ENCODE measurements at regions not wholly inside any gene's neighbourhood (a gene's known extent, or its start where the extent isn't known, plus 50 kb on each side); places are given as distances from the start of the nearest gene placed in this dataset.

DNA sequence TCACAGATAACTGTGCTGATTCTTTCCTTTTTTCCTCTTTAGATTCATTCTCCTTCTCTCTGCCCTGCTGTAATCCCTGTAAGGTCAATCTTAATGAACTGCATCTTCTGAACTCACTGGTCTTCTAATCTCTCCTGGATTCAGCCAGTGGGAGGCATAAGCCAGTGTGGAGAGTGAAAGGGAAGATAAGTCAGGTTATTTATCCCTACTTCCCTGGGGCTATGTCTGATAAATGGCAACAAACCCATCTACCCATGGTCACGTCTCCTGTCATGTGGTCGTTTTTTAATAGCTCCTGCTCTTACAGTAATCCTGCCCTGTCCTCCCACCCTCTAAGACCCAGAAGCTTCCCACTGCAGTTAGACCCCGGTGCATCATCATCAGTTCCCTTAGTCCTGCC lies 199.6 kb upstream of the NAALADL2 start:
- Histone ChIP-seq H3K27ac (ENCODE audit: low read depth, low read length) (no peak overlapping the region), H3K27me3 (ENCODE audit: control insufficient read depth, insufficient read depth, low read length) (no peaks in the 10 kb centered on the region), H3K36me3 (ENCODE audit: control insufficient read depth, insufficient read depth, low read length) (no peaks in the 10 kb centered on the region), H3K9ac (ENCODE audit: low read length) (no peak overlapping the region), H3K4me3 (ENCODE audit: low read depth, low read length) (no peak overlapping the region), H3K4me1 (ENCODE audit: control insufficient read depth, insufficient read depth, low read length) (no peaks in the 10 kb centered on the region), H3K9me3 (ENCODE audit: control insufficient read depth, insufficient read depth, low read depth, low read length) (no peaks in the 10 kb centered on the region)

GRCh38 chr3:174662653-174663052 lies 196.5 kb upstream of the NAALADL2 start:
- H3K27me3 ChIP-seq (ENCODE audit: control insufficient read depth, insufficient read depth, low read length): no peaks in the 10 kb centered on the region
- no peak overlapping the region for H3K4me3 ChIP-seq (ENCODE audit: low read depth, low read length)
- no peak overlapping the region for H3K9ac ChIP-seq (ENCODE audit: low read length)
- no peaks in the 10 kb centered on the region for H3K9me3 ChIP-seq (ENCODE audit: control insufficient read depth, insufficient read depth, low read depth, low read length)
- H3K4me1 ChIP-seq (ENCODE audit: control insufficient read depth, insufficient read depth, low read length): no peaks in the 10 kb centered on the region
- H3K27ac ChIP-seq (ENCODE audit: low read depth, low read length): no peak overlapping the region
- no peaks in the 10 kb centered on the region for H3K36me3 ChIP-seq (ENCODE audit: control insufficient read depth, insufficient read depth, low read length)

GRCh38 chr3:174667386-174667785 lies 191.7 kb upstream of the NAALADL2 start:
- Histone ChIP-seq H3K27ac (ENCODE audit: low read depth, low read length) (no peak overlapping the region), H3K36me3 (ENCODE audit: control insufficient read depth, insufficient read depth, low read length) (no peaks in the 10 kb centered on the region), H3K9ac (ENCODE audit: low read length) (no peak overlapping the region), H3K4me1 (ENCODE audit: control insufficient read depth, insufficient read depth, low read length) (no peaks in the 10 kb centered on the region), H3K9me3 (ENCODE audit: control insufficient read depth, insufficient read depth, low read depth, low read length) (no peaks in the 10 kb centered on the region), H3K27me3 (ENCODE audit: control insufficient read depth, insufficient read depth, low read length) (no peaks in the 10 kb centered on the region), H3K4me3 (ENCODE audit: low read depth, low read length) (no peak overlapping the region)

- Histone ChIP-seq H3K9ac (ENCODE audit: low read length) (no peak overlapping the region), H3K4me1 (ENCODE audit: control insufficient read depth, insufficient read depth, low read length) (no peaks in the 10 kb centered on the region), H3K9me3 (ENCODE audit: control insufficient read depth, insufficient read depth, low read depth, low read length) (no peaks in the 10 kb centered on the region), H3K4me3 (ENCODE audit: low read depth, low read length) (no peak overlapping the region), H3K27me3 (ENCODE audit: control insufficient read depth, insufficient read depth, low read length) (no peaks in the 10 kb centered on the region), H3K27ac (ENCODE audit: low read depth, low read length) (no peak overlapping the region), H3K36me3 (ENCODE audit: control insufficient read depth, insufficient read depth, low read length) (no peaks in the 10 kb centered on the region)
Measured at GRCh38 chr3:174675406-174675805, 183.7 kb upstream of the NAALADL2 start.

DNA sequence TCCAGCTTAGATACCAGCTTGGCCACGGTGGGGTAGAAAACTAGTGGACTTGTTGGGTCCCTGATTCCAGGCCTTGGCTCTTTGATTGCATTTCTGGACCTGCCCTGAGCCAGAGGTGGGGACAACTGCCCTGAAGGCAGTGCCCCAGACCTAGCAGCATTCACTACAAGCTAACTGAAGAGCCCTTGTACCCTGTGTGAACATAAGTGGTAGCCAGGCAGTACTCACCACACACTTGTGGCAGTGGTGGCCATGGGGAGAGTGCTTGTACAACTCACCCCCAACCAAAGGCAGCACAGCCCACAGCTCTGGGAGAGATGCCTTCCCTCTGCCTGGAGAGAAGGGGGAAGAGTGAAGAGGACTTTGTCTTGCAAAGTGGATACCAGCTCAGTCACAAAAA lies 177.3 kb upstream of the NAALADL2 start:
- H3K4me3 ChIP-seq (ENCODE audit: low read depth, low read length): no peak overlapping the region
- no peak overlapping the region for H3K9ac ChIP-seq (ENCODE audit: low read length)
- no peaks in the 10 kb centered on the region for H3K36me3 ChIP-seq (ENCODE audit: control insufficient read depth, insufficient read depth, low read length)
- no peaks in the 10 kb centered on the region for H3K27me3 ChIP-seq (ENCODE audit: control insufficient read depth, insufficient read depth, low read length)
- no peak overlapping the region for H3K27ac ChIP-seq (ENCODE audit: low read depth, low read length)
- no peaks in the 10 kb centered on the region for H3K4me1 ChIP-seq (ENCODE audit: control insufficient read depth, insufficient read depth, low read length)
- peaks cover 4% of the 10 kb centered on the region for H3K9me3 ChIP-seq (ENCODE audit: control insufficient read depth, insufficient read depth, low read depth, low read length)

DNA sequence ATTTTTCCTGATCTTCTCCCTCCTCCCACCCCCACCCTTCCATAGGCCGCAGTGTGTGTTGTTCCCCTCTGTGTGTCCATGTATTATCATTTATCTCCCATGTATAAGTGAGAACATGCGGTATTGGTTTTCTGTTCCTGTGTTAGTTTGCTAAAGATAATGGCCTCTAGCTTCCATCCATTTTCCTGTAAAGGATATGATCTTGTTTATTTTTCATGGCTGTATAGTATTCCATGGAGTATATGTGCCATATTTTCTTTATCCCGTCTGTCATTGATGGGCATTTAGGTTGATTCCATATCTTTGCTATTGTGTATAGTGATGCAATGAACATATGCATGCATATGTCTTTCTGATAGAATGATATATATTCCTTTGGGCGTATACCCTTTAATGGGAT lies 173.3 kb upstream of the NAALADL2 start:
- no peaks in the 10 kb centered on the region for H3K27me3 ChIP-seq (ENCODE audit: control insufficient read depth, insufficient read depth, low read length)

GRCh38 chr3:174697310-174697709 lies 161.8 kb upstream of the NAALADL2 start:
- Histone ChIP-seq H3K27ac (ENCODE audit: low read depth, low read length) (no peak overlapping the region), H3K4me1 (ENCODE audit: control insufficient read depth, insufficient read depth, low read length) (no peaks in the 10 kb centered on the region), H3K4me3 (ENCODE audit: low read depth, low read length) (no peak overlapping the region), H3K27me3 (ENCODE audit: control insufficient read depth, insufficient read depth, low read length) (no peaks in the 10 kb centered on the region), H3K9me3 (ENCODE audit: control insufficient read depth, insufficient read depth, low read depth, low read length) (no peaks in the 10 kb centered on the region), H3K36me3 (ENCODE audit: control insufficient read depth, insufficient read depth, low read length) (no peaks in the 10 kb centered on the region), H3K9ac (ENCODE audit: low read length) (no peak overlapping the region)

More for the DNA sequence above, 173.3 kb upstream of the NAALADL2 start:
- no peak overlapping the region for H3K4me3 ChIP-seq (ENCODE audit: low read depth, low read length)
- H3K27ac ChIP-seq (ENCODE audit: low read depth, low read length): no peak overlapping the region
- H3K9me3 ChIP-seq (ENCODE audit: control insufficient read depth, insufficient read depth, low read depth, low read length): peaks cover 4% of the 10 kb centered on the region
- no peak overlapping the region for H3K9ac ChIP-seq (ENCODE audit: low read length)
- no peaks in the 10 kb centered on the region for H3K36me3 ChIP-seq (ENCODE audit: control insufficient read depth, insufficient read depth, low read length)
- H3K4me1 ChIP-seq (ENCODE audit: control insufficient read depth, insufficient read depth, low read length): no peaks in the 10 kb centered on the region

DNA sequence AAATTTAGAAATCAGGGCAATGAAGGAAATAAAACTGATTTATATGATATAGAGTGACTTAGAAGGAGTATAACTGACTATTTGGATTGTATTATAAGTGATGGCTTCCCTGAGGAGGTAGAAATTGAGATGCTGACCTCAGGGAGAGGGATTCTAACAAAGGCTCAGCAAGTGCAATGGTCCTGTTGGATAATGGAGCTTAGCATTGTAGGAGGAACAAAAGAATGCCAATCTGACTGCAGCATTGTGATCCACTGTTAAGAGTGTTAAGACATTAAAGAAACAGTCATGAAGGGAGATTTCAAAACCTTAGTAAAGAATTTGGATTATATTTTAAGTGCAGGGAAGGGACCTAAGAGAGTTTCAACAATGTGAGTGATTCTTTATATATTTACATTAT lies 158.4 kb upstream of the NAALADL2 start:
- H3K9me3 ChIP-seq (ENCODE audit: control insufficient read depth, insufficient read depth, low read depth, low read length): no peaks in the 10 kb centered on the region

DNA sequence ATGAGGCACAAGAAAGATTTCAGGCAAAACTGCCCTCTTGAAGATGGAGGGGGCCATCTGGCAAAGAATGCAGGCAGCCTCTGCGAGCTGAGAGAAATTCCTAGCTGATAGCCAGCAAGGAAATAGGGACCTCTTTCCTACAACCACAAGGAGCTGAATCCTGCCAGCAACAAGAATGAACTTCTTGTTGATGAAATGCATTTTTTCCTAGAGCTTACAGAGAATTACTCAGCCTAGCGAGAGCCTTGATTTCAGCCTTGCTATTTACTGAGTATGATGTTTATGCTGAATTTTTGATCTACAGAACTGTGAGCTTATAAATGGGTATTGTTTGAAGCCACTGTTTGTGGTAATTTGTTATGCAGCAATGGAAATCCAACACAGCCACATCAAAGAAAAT lies 148.5 kb upstream of the NAALADL2 start:
- no peaks in the 10 kb centered on the region for H3K27me3 ChIP-seq (ENCODE audit: control insufficient read depth, insufficient read depth, low read length)

More for the DNA sequence above, 158.4 kb upstream of the NAALADL2 start:
- Histone ChIP-seq H3K9ac (ENCODE audit: low read length) (no peak overlapping the region), H3K36me3 (ENCODE audit: control insufficient read depth, insufficient read depth, low read length) (no peaks in the 10 kb centered on the region), H3K4me3 (ENCODE audit: low read depth, low read length) (no peak overlapping the region), H3K4me1 (ENCODE audit: control insufficient read depth, insufficient read depth, low read length) (no peaks in the 10 kb centered on the region), H3K27me3 (ENCODE audit: control insufficient read depth, insufficient read depth, low read length) (no peaks in the 10 kb centered on the region), H3K27ac (ENCODE audit: low read depth, low read length) (no peak overlapping the region)

GRCh38 chr3:174715386-174715785 lies 143.7 kb upstream of the NAALADL2 start:
- Histone ChIP-seq H3K27me3 (ENCODE audit: control insufficient read depth, insufficient read depth, low read length) (no peaks in the 10 kb centered on the region), H3K9me3 (ENCODE audit: control insufficient read depth, insufficient read depth, low read depth, low read length) (no peaks in the 10 kb centered on the region), H3K36me3 (ENCODE audit: control insufficient read depth, insufficient read depth, low read length) (no peaks in the 10 kb centered on the region), H3K4me3 (ENCODE audit: low read depth, low read length) (no peak overlapping the region), H3K9ac (ENCODE audit: low read length) (no peak overlapping the region), H3K27ac (ENCODE audit: low read depth, low read length) (no peak overlapping the region), H3K4me1 (ENCODE audit: control insufficient read depth, insufficient read depth, low read length) (no peaks in the 10 kb centered on the region)

More for the DNA sequence above, 148.5 kb upstream of the NAALADL2 start:
- no peak overlapping the region for H3K27ac ChIP-seq (ENCODE audit: low read depth, low read length)
- H3K4me3 ChIP-seq (ENCODE audit: low read depth, low read length): no peak overlapping the region
- H3K9me3 ChIP-seq (ENCODE audit: control insufficient read depth, insufficient read depth, low read depth, low read length): no peaks in the 10 kb centered on the region
- H3K4me1 ChIP-seq (ENCODE audit: control insufficient read depth, insufficient read depth, low read length): no peaks in the 10 kb centered on the region
- H3K36me3 ChIP-seq (ENCODE audit: control insufficient read depth, insufficient read depth, low read length): no peaks in the 10 kb centered on the region
- no peak overlapping the region for H3K9ac ChIP-seq (ENCODE audit: low read length)

GRCh38 chr3:174716956-174717505 lies 142.1 kb upstream of the NAALADL2 start:
- H3K27me3 ChIP-seq (ENCODE audit: control insufficient read depth, insufficient read depth, low read length): no peaks in the 10 kb centered on the region
- no peak overlapping the region for H3K4me3 ChIP-seq (ENCODE audit: low read depth, low read length)
- no peak overlapping the region for H3K9ac ChIP-seq (ENCODE audit: low read length)
- H3K36me3 ChIP-seq (ENCODE audit: control insufficient read depth, insufficient read depth, low read length): no peaks in the 10 kb centered on the region
- no peaks in the 10 kb centered on the region for H3K9me3 ChIP-seq (ENCODE audit: control insufficient read depth, insufficient read depth, low read depth, low read length)
- no peak overlapping the region for H3K27ac ChIP-seq (ENCODE audit: low read depth, low read length)
- no peaks in the 10 kb centered on the region for H3K4me1 ChIP-seq (ENCODE audit: control insufficient read depth, insufficient read depth, low read length)

DNA sequence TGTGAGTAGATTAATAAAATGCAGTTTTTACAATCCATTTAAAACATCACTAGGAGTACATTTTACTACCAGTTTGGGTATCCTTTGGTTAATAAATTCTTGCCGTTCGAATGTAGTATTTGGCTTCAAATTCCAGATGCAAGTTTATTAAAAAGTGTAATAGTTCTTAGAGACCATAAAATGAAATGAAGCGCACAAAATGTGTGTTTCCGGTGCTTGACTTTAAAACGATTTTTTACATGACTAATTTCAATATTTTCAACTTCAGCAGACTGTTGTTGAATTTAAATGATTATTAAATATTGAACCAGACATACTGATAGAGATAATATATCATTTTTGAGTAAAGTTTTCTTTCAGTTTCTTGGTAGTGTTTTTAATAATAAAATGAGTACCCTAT lies 138.4 kb upstream of the NAALADL2 start:
- Histone ChIP-seq H3K36me3 (ENCODE audit: control insufficient read depth, insufficient read depth, low read length) (no peaks in the 10 kb centered on the region), H3K4me1 (ENCODE audit: control insufficient read depth, insufficient read depth, low read length) (no peaks in the 10 kb centered on the region)

More for the DNA sequence above, 138.4 kb upstream of the NAALADL2 start:
- Histone ChIP-seq H3K4me3 (ENCODE audit: low read depth, low read length) (no peak overlapping the region), H3K27me3 (ENCODE audit: control insufficient read depth, insufficient read depth, low read length) (no peaks in the 10 kb centered on the region), H3K9me3 (ENCODE audit: control insufficient read depth, insufficient read depth, low read depth, low read length) (no peaks in the 10 kb centered on the region), H3K9ac (ENCODE audit: low read length) (no peak overlapping the region), H3K27ac (ENCODE audit: low read depth, low read length) (no peak overlapping the region)
